Activated CD8-positive, alpha-beta T cell treated with anti-CD3 and anti-CD28 coated beads, Interleukin-2, amount 10 ng/mL, durations not matched to agents 7 days and 5 days (primary cell): ENCODE measurements at regions not wholly inside any gene's neighbourhood (a gene's known extent, or its start where the extent isn't known, plus 50 kb on each side); places are given as distances from the start of the nearest gene placed in this dataset.

ENCODE experiments used
- ATAC-seq: fragments of 150-1000 bp; cut with Tn5 transposase; one replicate; pipeline ENCODE4 v1.10.0; 2021; ENCODE audit warnings: moderate library complexity
- CTCF ChIA-PET: fragments of 350-600 bp; sonication (Branson Sonifier 250); formaldehyde crosslinking; loops from one replicate; lab custom pipeline; 2021; ENCODE audit warnings: antibody characterized with exemption; lab: Charles Lee
- POLR2A ChIA-PET: fragments of 350-600 bp; sonication (Branson Sonifier 250); formaldehyde crosslinking; loops from one replicate; lab custom pipeline; 2021; ENCODE audit warnings: antibody characterized with exemption; lab: Charles Lee
- DNase-seq: peaks from one replicate; pipeline ENCODE4 v3.0.0-alpha.2; 2020
- H3K27ac Mint-ChIP-seq: one replicate; pipeline ENCODE4 v1.8.0; 2021; ENCODE audit warnings: mild to moderate bottlenecking, mixed read lengths
- H3K27me3 Mint-ChIP-seq: one replicate; pipeline ENCODE4 v1.8.0; 2021; ENCODE audit warnings: low read depth, mixed read lengths
- H3K36me3 Mint-ChIP-seq: one replicate; pipeline ENCODE4 v1.8.0; 2021; ENCODE audit warnings: low read depth, mixed read lengths
- H3K4me1 Mint-ChIP-seq: one replicate; pipeline ENCODE4 v1.8.0; 2021; ENCODE audit warnings: low read depth, mixed read lengths
- H3K4me3 Mint-ChIP-seq: one replicate; pipeline ENCODE4 v1.8.0; 2021; ENCODE audit warnings: mild to moderate bottlenecking, mixed read lengths
- H3K9me3 Mint-ChIP-seq: one replicate; pipeline ENCODE4 v1.8.0; 2022; ENCODE audit warnings: mixed read lengths; ENCODE audit not compliant: insufficient read depth

GRCh38 chr5:58262226-58262625 is 197.7 kb downstream of the PLK2 start:
- Mint-ChIP-seq H3K4me1 (no peaks in the 10 kb centered on the region), H3K27ac (no peak overlapping the region), H3K4me3 (no peak overlapping the region), H3K36me3 (no peaks in the 10 kb centered on the region), H3K27me3 (peaks cover 2% of the 10 kb centered on the region), H3K9me3 (no peaks in the 10 kb centered on the region)
- ATAC-seq (no peak), DNase-seq (no peak)
- POLR2A ChIA-PET = interaction anchor here (0.6 kb wide), 1 partner anchor 850 kb away, joined by 3 read pairs; no protein-coding TSS in a partner anchor
- CTCF ChIA-PET = no interaction called here

- H3K4me1 Mint-ChIP-seq = no peaks in the 10 kb centered on the region
- ATAC-seq = no peak
- POLR2A ChIA-PET = no interaction called here
- DNase-seq = no peak
- no peak overlapping the region for H3K4me3 Mint-ChIP-seq
- H3K9me3 Mint-ChIP-seq = no peaks in the 10 kb centered on the region
- CTCF ChIA-PET = no interaction called here
- H3K27ac Mint-ChIP-seq = no peak overlapping the region
- H3K27me3 Mint-ChIP-seq = peaks cover 2% of the 10 kb centered on the region
- no peaks in the 10 kb centered on the region for H3K36me3 Mint-ChIP-seq
These were observed 198.3 kb downstream of the PLK2 start for GRCh38 chr5:58261605-58262004.

GRCh38 chr5:58260243-58260642 is 199.6 kb downstream of the PLK2 start:
- ATAC-seq (no peak), DNase-seq (no peak)
- CTCF ChIA-PET = no interaction called here
- H3K27ac Mint-ChIP-seq = no peak overlapping the region
- no peaks in the 10 kb centered on the region for H3K4me1 Mint-ChIP-seq
- no peak overlapping the region for H3K4me3 Mint-ChIP-seq
- H3K9me3 Mint-ChIP-seq = no peaks in the 10 kb centered on the region
- peaks cover 2% of the 10 kb centered on the region for H3K27me3 Mint-ChIP-seq
- POLR2A ChIA-PET = no interaction called here
- H3K36me3 Mint-ChIP-seq = no peaks in the 10 kb centered on the region

- no peaks in the 10 kb centered on the region for H3K4me1 Mint-ChIP-seq
- no peak for ATAC-seq
- H3K4me3 Mint-ChIP-seq = no peak overlapping the region
- H3K27ac Mint-ChIP-seq = no peak overlapping the region
- no peaks in the 10 kb centered on the region for H3K9me3 Mint-ChIP-seq
- no peaks in the 10 kb centered on the region for H3K36me3 Mint-ChIP-seq
- no peak for DNase-seq
- H3K27me3 Mint-ChIP-seq = peaks cover 2% of the 10 kb centered on the region
- ChIA-PET POLR2A (no interaction called here), CTCF (no interaction called here)
These were observed 200.2 kb downstream of the PLK2 start for GRCh38 chr5:58259685-58260152.

GRCh38 chr5:58258984-58259684 is 200.8 kb downstream of the PLK2 start:
- H3K4me1 Mint-ChIP-seq = no peaks in the 10 kb centered on the region
- CTCF ChIA-PET = no interaction called here
- no peaks in the 10 kb centered on the region for H3K36me3 Mint-ChIP-seq
- peaks cover 2% of the 10 kb centered on the region for H3K27me3 Mint-ChIP-seq
- H3K9me3 Mint-ChIP-seq = no peaks in the 10 kb centered on the region
- POLR2A ChIA-PET = no interaction called here
- H3K27ac Mint-ChIP-seq = no peak overlapping the region
- DNase-seq (no peak), ATAC-seq (no peak)
- H3K4me3 Mint-ChIP-seq = no peak overlapping the region

GRCh38 chr5:58255970-58256369 is 203.9 kb downstream of the PLK2 start:
- Mint-ChIP-seq H3K9me3 (no peaks in the 10 kb centered on the region), H3K27me3 (no peaks in the 10 kb centered on the region), H3K4me3 (no peak overlapping the region), H3K4me1 (no peaks in the 10 kb centered on the region), H3K27ac (no peak overlapping the region), H3K36me3 (no peaks in the 10 kb centered on the region)
- DNase-seq = no peak
- ChIA-PET POLR2A (no interaction called here), CTCF (no interaction called here)
- no peak for ATAC-seq

- Mint-ChIP-seq H3K4me1 (no peaks in the 10 kb centered on the region), H3K36me3 (no peaks in the 10 kb centered on the region), H3K4me3 (no peak overlapping the region), H3K9me3 (no peaks in the 10 kb centered on the region), H3K27me3 (no peaks in the 10 kb centered on the region), H3K27ac (no peak overlapping the region)
- DNase-seq (no peak), ATAC-seq (no peak)
- ChIA-PET CTCF (no interaction called here), POLR2A (no interaction called here)
These were observed 204.5 kb downstream of the PLK2 start for GRCh38 chr5:58255386-58255785.

GRCh38 chr5:58248221-58248620 is 211.7 kb downstream of the PLK2 start:
- H3K4me3 Mint-ChIP-seq = no peak overlapping the region
- H3K9me3 Mint-ChIP-seq = no peaks in the 10 kb centered on the region
- DNase-seq (no peak), ATAC-seq (no peak)
- no peaks in the 10 kb centered on the region for H3K27me3 Mint-ChIP-seq
- ChIA-PET POLR2A (no interaction called here), CTCF (no interaction called here)
- H3K27ac Mint-ChIP-seq = no peak overlapping the region
- H3K4me1 Mint-ChIP-seq = no peaks in the 10 kb centered on the region
- H3K36me3 Mint-ChIP-seq = no peaks in the 10 kb centered on the region

- POLR2A ChIA-PET = no interaction called here
- CTCF ChIA-PET = no interaction called here
These were observed 213.4 kb downstream of the PLK2 start for GRCh38 chr5:58246461-58246944.

GRCh38 chr5:58245476-58245840 is 214.4 kb downstream of the PLK2 start:
- POLR2A ChIA-PET = no interaction called here
- no peak for DNase-seq
- Mint-ChIP-seq H3K36me3 (no peaks in the 10 kb centered on the region), H3K4me3 (no peak overlapping the region), H3K9me3 (no peaks in the 10 kb centered on the region), H3K27ac (no peak overlapping the region), H3K27me3 (no peaks in the 10 kb centered on the region), H3K4me1 (no peaks in the 10 kb centered on the region)
- no peak for ATAC-seq
- CTCF ChIA-PET = no interaction called here

More at GRCh38 chr5:58246461-58246944, 213.4 kb downstream of the PLK2 start:
- no peaks in the 10 kb centered on the region for H3K36me3 Mint-ChIP-seq
- ATAC-seq (no peak), DNase-seq (no peak)
- no peaks in the 10 kb centered on the region for H3K4me1 Mint-ChIP-seq
- H3K27me3 Mint-ChIP-seq = no peaks in the 10 kb centered on the region
- H3K4me3 Mint-ChIP-seq = no peak overlapping the region
- no peaks in the 10 kb centered on the region for H3K9me3 Mint-ChIP-seq
- H3K27ac Mint-ChIP-seq = no peak overlapping the region

GRCh38 chr5:58244819-58245475 is 214.9 kb downstream of the PLK2 start:
- H3K36me3 Mint-ChIP-seq = no peaks in the 10 kb centered on the region
- no peaks in the 10 kb centered on the region for H3K27me3 Mint-ChIP-seq
- no peaks in the 10 kb centered on the region for H3K4me1 Mint-ChIP-seq
- ChIA-PET CTCF (no interaction called here), POLR2A (no interaction called here)
- H3K9me3 Mint-ChIP-seq = no peaks in the 10 kb centered on the region
- no peak for ATAC-seq
- DNase-seq = no peak
- H3K4me3 Mint-ChIP-seq = no peak overlapping the region
- no peak overlapping the region for H3K27ac Mint-ChIP-seq

GRCh38 chr5:58241389-58241788 is 218.5 kb downstream of the PLK2 start:
- CTCF ChIA-PET = no interaction called here
- H3K27me3 Mint-ChIP-seq = no peaks in the 10 kb centered on the region
- H3K9me3 Mint-ChIP-seq = no peaks in the 10 kb centered on the region
- no peaks in the 10 kb centered on the region for H3K4me1 Mint-ChIP-seq
- POLR2A ChIA-PET = no interaction called here
- DNase-seq (no peak), ATAC-seq (no peak)
- no peak overlapping the region for H3K27ac Mint-ChIP-seq
- H3K4me3 Mint-ChIP-seq = no peak overlapping the region
- H3K36me3 Mint-ChIP-seq = no peaks in the 10 kb centered on the region
